Neuron (in vitro differentiated cells): ENCODE measurements at regions not wholly inside any gene's neighbourhood (a gene's known extent, or its start where the extent isn't known, plus 50 kb on each side); places are given as distances from the start of the nearest gene placed in this dataset.
"Not testable (repeated sequence)": the region's sequence is repeated elsewhere in the genome, so short reads cannot be mapped to it uniquely, and the experiment has no call there.

Source experiments
- H2AFZ ChIP-seq: one replicate; pipeline ENCODE4 v1.6.1; 2013; ENCODE audit warnings: low read depth, mild to moderate bottlenecking, inconsistent platforms, low read length, moderate library complexity
- H3K27me3 ChIP-seq: one replicate; pipeline ENCODE4 v1.6.1; 2013; ENCODE audit warnings: low read length; ENCODE audit not compliant: insufficient read depth
- H3K36me3 ChIP-seq: one replicate; pipeline ENCODE4 v1.6.1; 2013; ENCODE audit warnings: low read length; ENCODE audit not compliant: insufficient read depth
- H3K4me1 ChIP-seq: one replicate; pipeline ENCODE4 v1.6.1; 2013; ENCODE audit warnings: low read length; ENCODE audit not compliant: insufficient read depth
- H3K4me3 ChIP-seq: 2 replicates; pipeline ENCODE4 v1.5.1; 2013; ENCODE audit warnings: mild to moderate bottlenecking, low read length, moderate library complexity
- H3K9me3 ChIP-seq: one replicate; pipeline ENCODE4 v1.6.1; 2013; ENCODE audit warnings: low read length

DNA sequence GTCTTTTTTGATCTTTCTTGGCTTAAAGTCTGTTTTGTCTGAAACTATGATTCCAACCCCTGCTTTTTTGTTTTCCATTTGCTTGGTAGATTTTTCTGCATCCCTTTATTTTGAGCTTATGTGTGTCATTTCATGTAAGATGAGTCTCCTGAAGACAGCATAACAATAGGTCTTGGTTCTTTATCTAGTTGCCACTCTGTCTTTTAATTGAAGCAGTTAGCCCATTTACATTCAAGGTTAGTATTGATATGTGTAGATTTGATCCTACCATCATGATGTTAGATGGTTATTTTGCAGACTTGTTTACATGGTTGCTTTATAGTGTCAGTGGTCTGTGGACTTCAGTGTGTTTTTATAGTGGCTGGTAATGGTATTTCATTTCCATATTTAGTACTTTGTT, 1678.9 kb downstream of the PCDH9 start:
- no peak overlapping the region for H2AFZ ChIP-seq
- H3K9me3 ChIP-seq = no peaks in the 10 kb centered on the region
- no peaks in the 10 kb centered on the region for H3K4me1 ChIP-seq
- H3K4me3 ChIP-seq = no peak overlapping the region
- no peaks in the 10 kb centered on the region for H3K27me3 ChIP-seq
- H3K36me3 ChIP-seq = no peaks in the 10 kb centered on the region

DNA sequence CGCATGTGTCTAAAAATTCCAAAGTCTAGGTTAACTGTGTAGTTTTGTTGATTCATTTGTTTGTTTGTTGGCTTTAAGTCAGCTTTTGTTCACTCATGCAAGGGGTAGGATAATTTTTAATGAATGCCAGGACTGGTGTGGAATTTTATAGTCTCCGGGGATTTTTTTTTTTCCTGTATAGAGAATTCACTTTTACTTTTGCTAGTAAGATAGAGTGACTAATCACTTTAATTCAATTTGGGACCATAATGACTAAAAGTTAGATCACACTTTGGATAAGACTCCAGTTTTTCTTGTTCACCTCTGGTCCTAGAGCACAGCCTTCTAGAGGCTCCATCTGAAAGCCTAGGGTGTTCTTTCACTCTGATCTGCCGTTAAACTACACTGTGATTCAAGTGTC, 1690.0 kb downstream of the PCDH9 start:
- no peak overlapping the region for H3K4me3 ChIP-seq
- H3K9me3 ChIP-seq = no peaks in the 10 kb centered on the region
- no peaks in the 10 kb centered on the region for H3K27me3 ChIP-seq
- H3K36me3 ChIP-seq = no peaks in the 10 kb centered on the region
- no peak overlapping the region for H2AFZ ChIP-seq
- no peaks in the 10 kb centered on the region for H3K4me1 ChIP-seq

DNA sequence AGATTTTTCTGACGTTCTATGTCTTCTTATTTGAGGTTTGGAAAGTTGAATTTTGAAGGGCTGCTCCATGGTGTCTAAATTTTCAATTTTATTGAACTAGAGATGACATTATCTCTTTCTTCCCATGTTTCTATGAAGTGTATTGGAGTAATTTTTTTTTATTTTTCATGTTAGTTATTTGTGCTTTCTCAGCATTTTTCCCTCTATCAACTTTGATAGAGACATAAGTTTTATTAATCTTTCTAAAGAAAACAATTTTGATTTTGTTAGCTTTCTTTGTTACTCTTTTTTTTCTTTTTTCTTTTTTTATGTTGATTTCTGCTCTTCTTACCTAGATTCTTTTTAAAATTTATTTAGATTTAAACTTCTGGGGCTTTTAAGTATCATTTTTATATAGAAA, 1694.8 kb downstream of the PCDH9 start:
- Histone ChIP-seq H2AFZ (no peak overlapping the region), H3K36me3 (no peaks in the 10 kb centered on the region), H3K4me1 (no peaks in the 10 kb centered on the region), H3K4me3 (no peak overlapping the region), H3K27me3 (no peaks in the 10 kb centered on the region), H3K9me3 (no peaks in the 10 kb centered on the region)

DNA sequence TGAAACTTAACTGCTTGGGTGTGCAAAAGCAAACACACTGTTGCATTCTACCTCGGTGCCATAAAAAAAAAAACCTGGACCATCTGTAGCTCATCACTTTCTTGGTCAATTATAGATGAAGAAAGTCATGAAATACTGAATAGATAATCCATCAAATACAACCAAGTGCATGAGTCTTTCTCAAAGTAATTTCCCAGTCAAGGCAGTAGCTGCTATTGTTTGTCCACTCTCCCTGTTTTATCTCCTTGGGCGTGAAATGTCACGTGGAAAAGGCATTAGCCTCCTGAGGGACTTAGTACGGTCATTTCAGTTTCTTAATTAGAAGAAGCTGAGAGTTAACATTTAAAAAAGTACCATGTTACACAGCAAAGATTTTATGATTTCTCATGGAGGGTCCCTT, 1697.9 kb downstream of the PCDH9 start:
- Histone ChIP-seq H3K9me3 (no peaks in the 10 kb centered on the region), H3K4me1 (no peaks in the 10 kb centered on the region), H2AFZ (peak overlapping the region; percentile 36), H3K4me3 (no peak overlapping the region), H3K36me3 (no peaks in the 10 kb centered on the region), H3K27me3 (no peaks in the 10 kb centered on the region)

DNA sequence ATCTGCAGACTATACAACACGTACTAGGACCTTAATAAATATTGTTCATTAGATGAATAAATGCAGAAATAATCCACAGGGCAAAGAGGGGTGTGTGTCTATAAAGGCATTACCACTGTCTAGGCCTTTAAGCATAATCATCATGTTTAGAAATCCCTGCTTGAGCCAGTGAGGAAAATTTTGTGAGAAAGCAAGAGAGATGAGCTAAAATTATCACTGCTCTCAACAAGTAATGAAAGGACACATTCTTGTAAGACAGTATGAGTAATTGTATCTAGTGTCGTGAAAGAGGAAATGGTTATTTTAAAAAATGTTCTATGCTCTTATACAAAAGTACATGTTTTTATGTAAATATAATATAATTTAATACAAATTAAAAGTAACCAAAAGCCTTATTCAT, 1699.4 kb downstream of the PCDH9 start:
- Histone ChIP-seq H3K9me3 (no peaks in the 10 kb centered on the region), H3K36me3 (no peaks in the 10 kb centered on the region), H3K27me3 (no peaks in the 10 kb centered on the region), H2AFZ (no peak overlapping the region), H3K4me1 (no peaks in the 10 kb centered on the region), H3K4me3 (no peak overlapping the region)

DNA sequence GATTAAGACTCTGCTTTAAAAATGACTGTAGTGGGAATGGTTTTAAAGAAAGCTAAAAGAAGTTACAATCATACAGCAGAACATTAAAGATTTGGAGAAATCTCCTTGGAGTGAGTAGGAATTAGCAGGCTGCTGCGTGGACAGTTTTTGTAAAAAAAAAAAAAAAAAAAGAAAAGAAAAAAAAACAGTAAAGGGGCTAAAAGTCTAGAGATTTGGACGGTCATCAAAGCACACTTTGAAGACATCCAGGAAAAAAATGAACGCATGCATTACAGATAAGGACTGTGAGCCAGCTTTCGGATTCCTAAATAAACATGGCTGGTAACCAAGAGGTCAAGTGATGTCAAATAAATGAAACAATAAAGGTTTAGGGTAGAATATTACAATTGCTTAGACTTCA, 1700.6 kb downstream of the PCDH9 start:
- no peak overlapping the region for H2AFZ ChIP-seq
- no peaks in the 10 kb centered on the region for H3K36me3 ChIP-seq
- no peak overlapping the region for H3K4me3 ChIP-seq
- no peaks in the 10 kb centered on the region for H3K27me3 ChIP-seq
- no peaks in the 10 kb centered on the region for H3K4me1 ChIP-seq
- no peaks in the 10 kb centered on the region for H3K9me3 ChIP-seq

DNA sequence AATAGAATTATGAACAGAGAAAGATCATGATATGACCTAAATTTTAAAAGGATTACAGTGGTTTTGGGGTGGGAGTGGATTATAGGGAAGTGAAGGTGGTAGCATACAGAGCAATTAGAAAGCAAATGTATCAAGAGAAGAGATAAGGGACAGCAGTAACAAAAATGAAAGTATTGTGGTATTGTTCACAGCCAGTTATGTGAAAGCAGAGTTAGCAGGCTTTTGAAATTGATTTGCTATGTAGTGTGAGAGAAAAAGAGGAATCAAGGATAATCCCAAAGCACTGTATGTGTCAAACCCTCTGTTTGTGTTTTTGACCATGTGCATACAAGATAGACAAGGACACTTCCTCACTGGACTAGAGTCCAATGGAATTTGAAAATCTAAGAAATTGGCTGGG, 1721.4 kb downstream of the PCDH9 start:
- H3K4me3 ChIP-seq = no peak overlapping the region
- H3K4me1 ChIP-seq = no peaks in the 10 kb centered on the region
- no peaks in the 10 kb centered on the region for H3K27me3 ChIP-seq
- no peaks in the 10 kb centered on the region for H3K36me3 ChIP-seq
- no peak overlapping the region for H2AFZ ChIP-seq
- H3K9me3 ChIP-seq = no peaks in the 10 kb centered on the region

DNA sequence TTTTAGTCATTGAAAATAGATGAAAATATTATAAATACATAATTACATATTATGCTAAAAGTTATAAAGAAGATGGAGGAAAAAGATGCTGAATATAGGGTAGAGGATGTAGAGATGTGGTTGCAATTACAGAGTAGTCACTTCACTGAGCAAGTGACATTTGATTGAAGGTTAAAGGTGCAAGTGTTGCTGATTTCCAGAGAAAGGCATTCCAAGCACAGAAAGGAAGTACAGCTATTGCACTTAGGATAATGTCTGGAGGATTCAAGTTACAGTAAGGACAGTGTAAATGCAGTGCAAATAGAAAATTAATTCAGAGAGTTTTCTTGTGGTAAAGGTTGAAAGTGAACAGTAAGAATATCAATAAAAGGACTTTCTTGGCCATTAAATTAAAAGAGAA, 1721.8 kb downstream of the PCDH9 start:
- Histone ChIP-seq H2AFZ (no peak overlapping the region), H3K4me1 (no peaks in the 10 kb centered on the region), H3K9me3 (no peaks in the 10 kb centered on the region), H3K36me3 (no peaks in the 10 kb centered on the region), H3K4me3 (no peak overlapping the region), H3K27me3 (no peaks in the 10 kb centered on the region)

DNA sequence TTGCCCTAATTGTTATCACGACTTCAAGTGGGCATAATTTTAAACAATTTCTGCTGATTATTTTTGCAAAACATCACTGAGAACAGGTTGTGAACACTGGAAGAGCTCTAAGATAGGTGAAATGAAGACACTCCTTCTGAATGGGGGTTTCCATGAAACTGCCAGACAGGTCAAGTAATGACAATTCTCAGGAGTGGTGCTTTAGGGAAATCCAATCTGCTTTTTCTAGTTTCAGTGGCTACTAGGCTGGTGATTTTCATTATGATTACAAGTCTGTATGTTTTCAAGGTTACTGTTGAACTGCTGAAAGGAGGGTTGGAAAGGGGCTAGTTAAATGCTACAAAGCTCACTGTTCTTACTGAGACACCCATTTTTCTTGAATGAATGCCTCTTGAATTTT, 1724.2 kb downstream of the PCDH9 start:
- H3K36me3 ChIP-seq = no peaks in the 10 kb centered on the region
- H3K4me1 ChIP-seq = no peaks in the 10 kb centered on the region
- H3K27me3 ChIP-seq = no peaks in the 10 kb centered on the region
- no peak overlapping the region for H3K4me3 ChIP-seq
- H3K9me3 ChIP-seq = no peaks in the 10 kb centered on the region
- no peak overlapping the region for H2AFZ ChIP-seq

DNA sequence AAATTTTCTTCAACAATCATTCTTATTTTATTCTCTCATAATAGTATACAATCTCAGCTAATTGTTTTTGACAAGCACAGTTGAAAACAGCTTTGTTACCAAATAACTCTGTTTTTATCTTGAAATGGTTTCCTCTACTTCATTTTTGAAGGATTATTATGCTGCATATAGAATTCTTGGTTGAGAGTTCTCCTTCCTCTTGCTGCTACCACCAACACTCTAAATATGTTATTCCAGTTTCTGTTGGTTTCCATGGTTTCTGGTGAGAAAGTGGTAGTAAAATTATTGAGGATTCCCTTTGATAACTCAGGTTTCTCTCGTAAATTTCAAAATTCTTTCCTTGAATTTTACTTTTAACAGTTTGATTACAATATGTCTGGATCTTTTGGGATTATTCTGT, 1725.9 kb downstream of the PCDH9 start:
- H3K27me3 ChIP-seq = no peaks in the 10 kb centered on the region

DNA sequence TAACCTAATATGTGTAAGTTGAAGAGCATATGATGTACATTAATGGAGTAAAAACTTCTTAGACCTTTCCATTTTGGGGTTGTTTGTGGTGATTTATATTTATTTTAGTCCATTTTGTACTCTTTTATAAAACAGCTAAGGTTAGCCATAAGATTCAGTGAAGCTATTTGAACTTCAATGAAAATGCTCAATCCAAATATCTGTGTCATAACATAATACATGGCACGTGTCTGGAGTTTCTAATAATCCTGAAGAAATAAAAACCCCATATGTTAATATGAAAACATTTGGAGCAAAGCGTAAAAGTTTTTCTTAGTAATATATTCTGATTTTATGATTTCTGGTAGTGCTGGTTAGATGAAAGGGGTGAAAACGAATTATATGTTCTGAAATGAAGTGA, 1729.7 kb downstream of the PCDH9 start:
- no peaks in the 10 kb centered on the region for H3K9me3 ChIP-seq
- no peaks in the 10 kb centered on the region for H3K27me3 ChIP-seq
- no peak overlapping the region for H2AFZ ChIP-seq
- H3K4me1 ChIP-seq = no peaks in the 10 kb centered on the region
- no peaks in the 10 kb centered on the region for H3K36me3 ChIP-seq
- H3K4me3 ChIP-seq = no peak overlapping the region

More for the DNA sequence above, 1725.9 kb downstream of the PCDH9 start:
- Histone ChIP-seq H3K4me3 (no peak overlapping the region), H3K9me3 (no peaks in the 10 kb centered on the region), H3K36me3 (no peaks in the 10 kb centered on the region), H3K4me1 (no peaks in the 10 kb centered on the region), H2AFZ (no peak overlapping the region)

DNA sequence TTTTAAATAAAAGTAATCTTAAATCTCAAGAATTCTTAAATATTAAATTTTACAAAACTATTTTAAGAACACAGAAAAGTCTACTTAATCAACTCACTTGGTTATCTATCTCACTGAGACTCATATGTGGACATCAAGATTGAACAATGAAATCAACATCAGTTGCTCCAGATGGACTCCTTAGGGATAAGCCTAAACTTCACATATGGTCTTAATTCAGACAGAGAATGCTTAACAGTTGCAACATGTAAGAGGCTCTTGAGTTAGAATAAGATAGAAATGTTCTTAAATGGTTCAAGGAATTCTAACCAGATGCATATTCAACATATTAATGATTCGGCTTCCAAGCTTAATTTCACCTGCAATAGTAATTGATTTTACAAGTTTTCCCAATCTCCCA, 1730.9 kb downstream of the PCDH9 start:
- Histone ChIP-seq H3K4me3 (no peak overlapping the region), H3K36me3 (no peaks in the 10 kb centered on the region), H2AFZ (no peak overlapping the region), H3K9me3 (no peaks in the 10 kb centered on the region), H3K27me3 (no peaks in the 10 kb centered on the region), H3K4me1 (no peaks in the 10 kb centered on the region)

DNA sequence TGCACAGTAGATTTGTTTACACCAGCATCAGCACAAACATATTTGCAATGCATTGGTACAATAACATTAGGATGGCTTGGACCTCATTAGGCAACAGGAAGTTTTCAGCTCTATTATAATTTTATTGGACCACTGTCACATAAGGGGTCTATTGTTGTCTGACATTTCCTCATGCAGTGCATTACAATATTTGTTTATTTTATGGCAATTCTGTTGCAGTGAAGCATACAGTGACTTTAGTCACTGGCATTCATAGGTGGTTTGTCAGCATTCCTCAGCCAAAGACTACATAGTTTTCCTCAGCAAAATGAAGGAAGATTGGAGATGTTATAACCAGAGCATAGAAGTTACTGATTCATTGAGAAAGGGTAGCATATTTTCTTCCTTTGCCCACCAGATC, 1732.9 kb downstream of the PCDH9 start:
- no peaks in the 10 kb centered on the region for H3K36me3 ChIP-seq
- H3K4me3 ChIP-seq = no peak overlapping the region
- H2AFZ ChIP-seq = no peak overlapping the region
- H3K27me3 ChIP-seq = no peaks in the 10 kb centered on the region
- H3K9me3 ChIP-seq = no peaks in the 10 kb centered on the region
- H3K4me1 ChIP-seq = no peaks in the 10 kb centered on the region

DNA sequence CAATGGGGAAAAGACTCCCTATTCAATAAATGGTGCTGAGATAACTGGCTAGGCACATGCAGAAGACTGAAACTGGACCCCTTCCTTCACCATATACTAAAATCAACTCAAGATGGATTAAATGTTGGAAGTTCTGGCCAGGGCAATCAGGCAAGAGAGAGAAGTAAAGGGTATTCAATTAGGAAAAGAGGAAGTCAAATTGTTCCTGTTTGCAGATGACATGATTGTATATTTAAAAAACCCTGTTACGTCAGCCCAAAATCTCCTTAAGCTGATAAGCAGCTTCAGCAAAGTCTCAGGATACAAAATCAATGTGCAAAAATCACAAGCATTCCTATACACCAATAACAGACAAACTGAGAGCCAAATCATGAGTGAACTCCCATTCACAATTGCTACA, 1739.4 kb downstream of the PCDH9 start:
- not testable (repeated sequence) for H3K9me3 ChIP-seq, H3K4me1 ChIP-seq, H3K27me3 ChIP-seq, H2AFZ ChIP-seq, H3K36me3 ChIP-seq, H3K4me3 ChIP-seq
